RWPE2 (cell line): ENCODE measurements at regions not wholly inside any gene's neighbourhood (a gene's known extent, or its start where the extent isn't known, plus 50 kb on each side); places are given as distances from the start of the nearest gene placed in this dataset.

Experiments
- ATAC-seq: fragments of 200-7000 bp; cut with Tn5 transposase; 3 replicates; pipeline ENCODE4 v1.9.1; 2021; ENCODE audit warnings: low read depth
- DNase-seq: peaks from one replicate; pipeline ENCODE4 v3.0.0-alpha.2; 2020; ENCODE audit warnings: low spot score
- H3K27ac ChIP-seq: fragments of 450-650 bp; 2 replicates; pipeline ENCODE4 v1.5.1; 2017; ENCODE audit warnings: mild to moderate bottlenecking; ENCODE audit not compliant: poor library complexity, severe bottlenecking
- H3K27me3 ChIP-seq: fragments of 250-450 bp; sonication (Bioruptor Pico); 2 replicates; pipeline ENCODE4 v1.5.1; 2021; ENCODE audit warnings: mild to moderate bottlenecking, moderate library complexity; ENCODE audit not compliant: insufficient read depth, poor library complexity, severe bottlenecking
- H3K36me3 ChIP-seq: fragments of 250-450 bp; sonication (Bioruptor Pico); 2 replicates; pipeline ENCODE4 v1.5.1; 2020; ENCODE audit warnings: low read depth, mild to moderate bottlenecking, moderate library complexity
- H3K4me1 ChIP-seq: fragments of 250-450 bp; sonication (Bioruptor Pico); 2 replicates; pipeline ENCODE4 v1.5.1; 2021; ENCODE audit warnings: mild to moderate bottlenecking, moderate library complexity; ENCODE audit not compliant: insufficient read depth, poor library complexity, severe bottlenecking
- H3K4me3 ChIP-seq: fragments of 250-450 bp; sonication (Bioruptor Pico); 2 replicates; pipeline ENCODE4 v1.5.1; 2021; ENCODE audit warnings: mild to moderate bottlenecking, moderate library complexity; ENCODE audit not compliant: severe bottlenecking
- H3K9me3 ChIP-seq: fragments of 250-450 bp; sonication (Bioruptor Pico); 2 replicates; pipeline ENCODE4 v1.5.1; 2021; ENCODE audit warnings: mild to moderate bottlenecking, moderate library complexity; ENCODE audit not compliant: severe bottlenecking
- CTCF ChIP-seq: fragments of 450-650 bp; IDR thresholded peaks from one replicate; pipeline ENCODE4 v1.5.1; 2017; ENCODE audit warnings: mild to moderate bottlenecking, moderate library complexity; ENCODE audit not compliant: poor library complexity, severe bottlenecking

GRCh38 chr2:153213022-153213421, 265.5 kb downstream of the RPRM start:
- no peak for DNase-seq
- Histone ChIP-seq H3K9me3 (no peaks in the 10 kb centered on the region), H3K4me1 (no peaks in the 10 kb centered on the region), H3K27ac (no peak overlapping the region), H3K4me3 (no peak overlapping the region), H3K27me3 (no peaks in the 10 kb centered on the region), H3K36me3 (no peaks in the 10 kb centered on the region)
- TF ChIP-seq CTCF, result no peak
- no peak for ATAC-seq

GRCh38 chr2:153197402-153198386, 280.9 kb downstream of the RPRM start:
- no peak for TF ChIP-seq CTCF
- DNase-seq, result no peak

GRCh38 chr2:153196378-153197058, 282.0 kb downstream of the RPRM start:
- no peak overlapping the region for H3K4me3 ChIP-seq
- H3K4me1 ChIP-seq, result no peaks in the 10 kb centered on the region
- no peak for TF ChIP-seq CTCF
- H3K9me3 ChIP-seq, result no peaks in the 10 kb centered on the region
- no peak for DNase-seq
- no peaks in the 10 kb centered on the region for H3K36me3 ChIP-seq
- no peak overlapping the region for H3K27ac ChIP-seq
- ATAC-seq, result no peak
- no peaks in the 10 kb centered on the region for H3K27me3 ChIP-seq

More at GRCh38 chr2:153197402-153198386, 280.9 kb downstream of the RPRM start:
- Histone ChIP-seq H3K4me3 (no peak overlapping the region), H3K9me3 (no peaks in the 10 kb centered on the region), H3K36me3 (no peaks in the 10 kb centered on the region), H3K4me1 (no peaks in the 10 kb centered on the region), H3K27ac (no peak overlapping the region), H3K27me3 (no peaks in the 10 kb centered on the region)
- no peak for ATAC-seq

GRCh38 chr2:153195342-153195741, 283.2 kb downstream of the RPRM start:
- ATAC-seq, result 0 out of 3 replicates have a peak, but pooled peaks have one; percentile 21
- Histone ChIP-seq H3K27me3 (no peaks in the 10 kb centered on the region), H3K4me3 (no peak overlapping the region), H3K4me1 (no peaks in the 10 kb centered on the region), H3K27ac (no peak overlapping the region), H3K9me3 (no peaks in the 10 kb centered on the region), H3K36me3 (no peaks in the 10 kb centered on the region)
- no peak for TF ChIP-seq CTCF
- DNase-seq, result no peak
